Liver (tissue), 8 donors: ENCODE measurements at regions not wholly inside any gene's neighbourhood (a gene's known extent, or its start where the extent isn't known, plus 50 kb on each side); places are given as distances from the start of the nearest gene placed in this dataset.
A peak's percentile ranks its signal among the peaks of the same experiment; 100 is the strongest.

Source experiments
- DNase-seq: peaks from one replicate; pipeline ENCODE4 v3.0.0-alpha.2; 2017; ENCODE audit warnings: low spot score
- H3K27ac ChIP-seq, 2 donors: one replicate each; pipeline ENCODE4 v1.7.0; 2013; ENCODE audit warnings: inconsistent platforms in 2 of 2, low read length in 2 of 2, control low read depth in 1 of 2, low read depth in 1 of 2, mild to moderate bottlenecking in 1 of 2
- H3K27me3 ChIP-seq, 4 donors: one replicate each; pipeline versions ENCODE4 v1.6.1 to v1.7.0; 2013; ENCODE audit warnings: low read length in 3 of 4, inconsistent platforms in 1 of 4, mild to moderate bottlenecking in 1 of 4, moderate library complexity in 1 of 4; ENCODE audit not compliant: control insufficient read depth in 4 of 4, insufficient read depth in 4 of 4
- H3K36me3 ChIP-seq, 4 donors: one replicate each; pipeline versions ENCODE4 v1.6.1 to v1.7.0; 2013; ENCODE audit warnings: low read length in 3 of 4, mild to moderate bottlenecking in 3 of 4, low read depth in 1 of 4, moderate library complexity in 1 of 4; ENCODE audit not compliant: control insufficient read depth in 4 of 4, insufficient read depth in 3 of 4
- H3K4me1 ChIP-seq, 4 donors: one replicate each; pipeline versions ENCODE4 v1.6.1 to v1.7.0; 2013; ENCODE audit warnings: low read length in 3 of 4, mild to moderate bottlenecking in 3 of 4, moderate library complexity in 1 of 4; ENCODE audit not compliant: control insufficient read depth in 4 of 4, insufficient read depth in 4 of 4
- H3K4me3 ChIP-seq, 3 donors: one replicate each; pipeline versions ENCODE4 v1.6.1 to v1.7.0; 2013; ENCODE audit warnings: low read length in 3 of 3, control low read depth in 1 of 3, low read depth in 1 of 3, mild to moderate bottlenecking in 1 of 3
- H3K9ac ChIP-seq, 2 donors: one replicate each; pipeline ENCODE4 v1.7.0; 2013; ENCODE audit warnings: low read length in 2 of 2, mild to moderate bottlenecking in 2 of 2, moderate library complexity in 2 of 2, control low read depth in 1 of 2, low read depth in 1 of 2
- H3K9me3 ChIP-seq, 4 donors: one replicate each; pipeline versions ENCODE4 v1.6.1 to v1.7.0; 2013; ENCODE audit warnings: low read length in 3 of 4; ENCODE audit not compliant: control insufficient read depth in 4 of 4
- FOXA1 ChIP-seq: IDR thresholded peaks from 2 replicates; pipeline ENCODE4 v1.6.1; 2016; ENCODE audit warnings: antibody characterized with exemption
- FOXA2 ChIP-seq: IDR thresholded peaks from 2 replicates; pipeline ENCODE4 v1.6.1; 2016; ENCODE audit warnings: antibody characterized with exemption
- GABPA ChIP-seq, 2 donors: IDR thresholded peaks in 1 of 2; conservative IDR thresholded peaks in 1 of 2; 2 replicates each; pipeline ENCODE4 v1.6.1; 2016; ENCODE audit warnings: antibody characterized with exemption in 2 of 2, mild to moderate bottlenecking in 1 of 2, moderate library complexity in 1 of 2
- HNF4A ChIP-seq, 2 donors: conservative IDR thresholded peaks; 2 replicates each; pipeline ENCODE4 v1.6.1; 2016; ENCODE audit warnings: antibody characterized with exemption in 2 of 2, mild to moderate bottlenecking in 2 of 2
- HNF4G ChIP-seq: IDR thresholded peaks from 2 replicates; pipeline ENCODE4 v1.6.1; 2016; ENCODE audit warnings: antibody characterized with exemption
- JUND ChIP-seq, 2 donors: IDR thresholded peaks; 2 replicates each; pipeline ENCODE4 v1.6.1; 2016; ENCODE audit warnings: antibody characterized with exemption in 2 of 2
- NR2F2 ChIP-seq: IDR thresholded peaks from 2 replicates; pipeline ENCODE4 v1.6.1; 2016; ENCODE audit warnings: antibody characterized with exemption
- RAD21 ChIP-seq, 2 donors: IDR thresholded peaks; 2 replicates each; pipeline ENCODE4 v1.6.1; 2016; ENCODE audit warnings: antibody characterized with exemption in 2 of 2, mild to moderate bottlenecking in 2 of 2
- RXRA ChIP-seq, 2 donors: IDR thresholded peaks; 2 replicates each; pipeline ENCODE4 v1.6.1; 2017 to 2018; ENCODE audit warnings: antibody characterized with exemption in 2 of 2, mild to moderate bottlenecking in 1 of 2
- TAF1 ChIP-seq: conservative IDR thresholded peaks from 2 replicates; pipeline ENCODE4 v1.6.1; 2016; ENCODE audit warnings: antibody characterized with exemption, mild to moderate bottlenecking
- YY1 ChIP-seq: IDR thresholded peaks from 2 replicates; pipeline ENCODE4 v1.6.1; 2016; ENCODE audit warnings: antibody characterized with exemption, mild to moderate bottlenecking
- WGBS: extraction: QIAGEN DNeasy Blood & Tissue Kit; methylation state at CpG from one replicate; pipeline ENCODE4 v1.1.7; 2013; 5-methylcytosine and 5-hydroxymethylcytosine counted together
- TF ChIP-seq, protein P1 (sequence below): IDR thresholded peaks from 2 replicates; pipeline ENCODE4 v1.6.1; 2016; ENCODE audit warnings: antibody characterized with exemption
- TF ChIP-seq, protein P2 (sequence below): IDR thresholded peaks from 2 replicates; pipeline ENCODE4 v1.6.1; 2016; ENCODE audit warnings: antibody characterized with exemption, mild to moderate bottlenecking
- TF ChIP-seq, protein P3 (sequence below): fragments of 150-350 bp; IDR thresholded peaks from 2 replicates; pipeline ENCODE4 v1.5.1; 2017; ENCODE audit warnings: improper control_type of control experiment, low read depth, low read length; ENCODE audit not compliant: missing input control
- TF ChIP-seq, protein P4 (sequence below): IDR thresholded peaks from 2 replicates; pipeline ENCODE4 v1.6.1; 2016; ENCODE audit warnings: antibody characterized with exemption
- TF ChIP-seq, protein P5 (sequence below): IDR thresholded peaks from 2 replicates; pipeline ENCODE4 v1.6.1; 2016; ENCODE audit warnings: antibody characterized with exemption
- donor health status: healthy.
- donor health status: healthy.
- donor health status: healthy.
- donor health status: healthy.
- donor health status: healthy.

DNA sequence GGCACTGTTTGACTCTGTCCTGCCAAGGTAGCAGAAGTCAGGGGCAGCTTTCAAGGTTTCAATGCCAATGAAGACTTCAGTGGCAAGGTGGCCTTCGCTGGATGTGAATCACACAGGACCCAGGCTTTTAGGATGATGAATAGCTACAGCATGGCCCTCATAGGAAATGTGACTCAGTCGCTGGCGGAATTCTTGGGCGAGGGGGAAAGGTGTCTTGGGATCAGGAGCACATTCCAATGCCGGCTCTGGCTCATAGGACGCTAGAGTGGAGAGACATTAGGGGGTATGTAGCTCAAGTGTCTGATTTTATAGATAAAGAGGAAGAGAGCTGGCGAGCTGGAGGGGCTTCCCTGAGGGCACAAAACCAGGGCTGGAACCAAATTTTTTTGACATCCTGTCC, 68.6 kb downstream of the SMIM21 start:
- WGBS: 90% methylated on average over 7 of the region's 7 CpGs
- no peak overlapping the region for H3K9ac ChIP-seq
- no peaks in the 10 kb centered on the region for H3K9me3 ChIP-seq
- H3K4me3 ChIP-seq: no peak overlapping the region
- no peak overlapping the region for H3K27ac ChIP-seq
- TF ChIP-seq JUND (IDR thresholded peaks at IDR 0.05) (no peak), HNF4G (no peak), TAF1 (no peak)
- TF ChIP-seq, protein P1, sequence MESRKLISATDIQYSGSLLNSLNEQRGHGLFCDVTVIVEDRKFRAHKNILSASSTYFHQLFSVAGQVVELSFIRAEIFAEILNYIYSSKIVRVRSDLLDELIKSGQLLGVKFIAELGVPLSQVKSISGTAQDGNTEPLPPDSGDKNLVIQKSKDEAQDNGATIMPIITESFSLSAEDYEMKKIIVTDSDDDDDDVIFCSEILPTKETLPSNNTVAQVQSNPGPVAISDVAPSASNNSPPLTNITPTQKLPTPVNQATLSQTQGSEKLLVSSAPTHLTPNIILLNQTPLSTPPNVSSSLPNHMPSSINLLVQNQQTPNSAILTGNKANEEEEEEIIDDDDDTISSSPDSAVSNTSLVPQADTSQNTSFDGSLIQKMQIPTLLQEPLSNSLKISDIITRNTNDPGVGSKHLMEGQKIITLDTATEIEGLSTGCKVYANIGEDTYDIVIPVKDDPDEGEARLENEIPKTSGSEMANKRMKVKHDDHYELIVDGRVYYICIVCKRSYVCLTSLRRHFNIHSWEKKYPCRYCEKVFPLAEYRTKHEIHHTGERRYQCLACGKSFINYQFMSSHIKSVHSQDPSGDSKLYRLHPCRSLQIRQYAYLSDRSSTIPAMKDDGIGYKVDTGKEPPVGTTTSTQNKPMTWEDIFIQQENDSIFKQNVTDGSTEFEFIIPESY: no peak
- no peaks in the 10 kb centered on the region for H3K36me3 ChIP-seq
- DNase-seq: peak; percentile 5
- no peaks in the 10 kb centered on the region for H3K4me1 ChIP-seq
- no peaks in the 10 kb centered on the region for H3K27me3 ChIP-seq

DNA sequence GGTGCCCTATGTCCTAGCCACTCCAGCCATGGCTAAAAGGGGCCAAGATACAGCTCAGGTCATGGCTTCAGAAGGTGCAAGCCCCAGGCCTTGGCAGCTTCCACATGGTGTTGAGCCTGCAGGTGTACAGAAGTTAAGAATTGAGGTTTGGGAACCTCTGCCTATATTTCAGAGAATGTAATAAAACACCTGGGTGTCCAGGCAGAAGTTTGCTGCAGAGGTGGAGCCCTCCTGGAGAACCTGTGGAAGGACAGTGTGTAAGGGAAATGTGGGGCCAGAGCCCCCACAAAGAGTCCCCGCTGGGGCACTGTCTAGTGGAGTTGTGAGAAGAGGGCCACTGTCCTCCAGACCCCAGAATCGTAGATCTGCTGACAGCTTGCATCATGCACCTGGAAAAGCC, 74.1 kb downstream of the SMIM21 start:
- WGBS: 64% methylated on average over 2 of the region's 2 CpGs
- TF ChIP-seq, protein P2, sequence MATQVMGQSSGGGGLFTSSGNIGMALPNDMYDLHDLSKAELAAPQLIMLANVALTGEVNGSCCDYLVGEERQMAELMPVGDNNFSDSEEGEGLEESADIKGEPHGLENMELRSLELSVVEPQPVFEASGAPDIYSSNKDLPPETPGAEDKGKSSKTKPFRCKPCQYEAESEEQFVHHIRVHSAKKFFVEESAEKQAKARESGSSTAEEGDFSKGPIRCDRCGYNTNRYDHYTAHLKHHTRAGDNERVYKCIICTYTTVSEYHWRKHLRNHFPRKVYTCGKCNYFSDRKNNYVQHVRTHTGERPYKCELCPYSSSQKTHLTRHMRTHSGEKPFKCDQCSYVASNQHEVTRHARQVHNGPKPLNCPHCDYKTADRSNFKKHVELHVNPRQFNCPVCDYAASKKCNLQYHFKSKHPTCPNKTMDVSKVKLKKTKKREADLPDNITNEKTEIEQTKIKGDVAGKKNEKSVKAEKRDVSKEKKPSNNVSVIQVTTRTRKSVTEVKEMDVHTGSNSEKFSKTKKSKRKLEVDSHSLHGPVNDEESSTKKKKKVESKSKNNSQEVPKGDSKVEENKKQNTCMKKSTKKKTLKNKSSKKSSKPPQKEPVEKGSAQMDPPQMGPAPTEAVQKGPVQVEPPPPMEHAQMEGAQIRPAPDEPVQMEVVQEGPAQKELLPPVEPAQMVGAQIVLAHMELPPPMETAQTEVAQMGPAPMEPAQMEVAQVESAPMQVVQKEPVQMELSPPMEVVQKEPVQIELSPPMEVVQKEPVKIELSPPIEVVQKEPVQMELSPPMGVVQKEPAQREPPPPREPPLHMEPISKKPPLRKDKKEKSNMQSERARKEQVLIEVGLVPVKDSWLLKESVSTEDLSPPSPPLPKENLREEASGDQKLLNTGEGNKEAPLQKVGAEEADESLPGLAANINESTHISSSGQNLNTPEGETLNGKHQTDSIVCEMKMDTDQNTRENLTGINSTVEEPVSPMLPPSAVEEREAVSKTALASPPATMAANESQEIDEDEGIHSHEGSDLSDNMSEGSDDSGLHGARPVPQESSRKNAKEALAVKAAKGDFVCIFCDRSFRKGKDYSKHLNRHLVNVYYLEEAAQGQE: no peak
- TF ChIP-seq FOXA1: no peak
- no peak for TF ChIP-seq YY1
- TF ChIP-seq GABPA (IDR thresholded peaks at IDR 0.05 in 1 of 2, conservative IDR thresholded peaks at IDR 0.05 in 1 of 2): no peak
- no peak for TF ChIP-seq RXRA (IDR thresholded peaks at IDR 0.05)
- no peak for TF ChIP-seq HNF4G
- TF ChIP-seq, protein P1: no peak
- TF ChIP-seq FOXA2: no peak
- TF ChIP-seq, protein P3, sequence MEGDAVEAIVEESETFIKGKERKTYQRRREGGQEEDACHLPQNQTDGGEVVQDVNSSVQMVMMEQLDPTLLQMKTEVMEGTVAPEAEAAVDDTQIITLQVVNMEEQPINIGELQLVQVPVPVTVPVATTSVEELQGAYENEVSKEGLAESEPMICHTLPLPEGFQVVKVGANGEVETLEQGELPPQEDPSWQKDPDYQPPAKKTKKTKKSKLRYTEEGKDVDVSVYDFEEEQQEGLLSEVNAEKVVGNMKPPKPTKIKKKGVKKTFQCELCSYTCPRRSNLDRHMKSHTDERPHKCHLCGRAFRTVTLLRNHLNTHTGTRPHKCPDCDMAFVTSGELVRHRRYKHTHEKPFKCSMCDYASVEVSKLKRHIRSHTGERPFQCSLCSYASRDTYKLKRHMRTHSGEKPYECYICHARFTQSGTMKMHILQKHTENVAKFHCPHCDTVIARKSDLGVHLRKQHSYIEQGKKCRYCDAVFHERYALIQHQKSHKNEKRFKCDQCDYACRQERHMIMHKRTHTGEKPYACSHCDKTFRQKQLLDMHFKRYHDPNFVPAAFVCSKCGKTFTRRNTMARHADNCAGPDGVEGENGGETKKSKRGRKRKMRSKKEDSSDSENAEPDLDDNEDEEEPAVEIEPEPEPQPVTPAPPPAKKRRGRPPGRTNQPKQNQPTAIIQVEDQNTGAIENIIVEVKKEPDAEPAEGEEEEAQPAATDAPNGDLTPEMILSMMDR: no peak
- TF ChIP-seq, protein P4, sequence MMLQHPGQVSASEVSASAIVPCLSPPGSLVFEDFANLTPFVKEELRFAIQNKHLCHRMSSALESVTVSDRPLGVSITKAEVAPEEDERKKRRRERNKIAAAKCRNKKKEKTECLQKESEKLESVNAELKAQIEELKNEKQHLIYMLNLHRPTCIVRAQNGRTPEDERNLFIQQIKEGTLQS: no peak
- TF ChIP-seq, protein P5, sequence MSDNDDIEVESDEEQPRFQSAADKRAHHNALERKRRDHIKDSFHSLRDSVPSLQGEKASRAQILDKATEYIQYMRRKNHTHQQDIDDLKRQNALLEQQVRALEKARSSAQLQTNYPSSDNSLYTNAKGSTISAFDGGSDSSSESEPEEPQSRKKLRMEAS: no peak
- TF ChIP-seq NR2F2: no peak
- no peak for TF ChIP-seq RAD21 (IDR thresholded peaks at IDR 0.05)
- no peak for TF ChIP-seq HNF4A (conservative IDR thresholded peaks at IDR 0.05)
- no peak overlapping the region for H3K4me3 ChIP-seq
- no peak overlapping the region for H3K27ac ChIP-seq
- no peak for DNase-seq
- H3K36me3 ChIP-seq: no peaks in the 10 kb centered on the region
- no peaks in the 10 kb centered on the region for H3K27me3 ChIP-seq
- no peaks in the 10 kb centered on the region for H3K4me1 ChIP-seq
- no peak overlapping the region for H3K9ac ChIP-seq
- H3K9me3 ChIP-seq: peaks cover 0 to 7% (median 6%) of the 10 kb centered on the region in 4 donors
